ENCODE measurements at regions not wholly inside any gene's neighbourhood (a gene's known extent, or its start where the extent isn't known, plus 50 kb on each side); places are given as distances from the start of the nearest gene placed in this dataset.
"Not testable (repeated sequence)": the region's sequence is repeated elsewhere in the genome, so short reads cannot be mapped to it uniquely, and the experiment has no call there.

- DNase-seq = no peak
Observed at GRCh38 chr11:134840945-134841344, 428.9 kb upstream of the B3GAT1 start.

DNA sequence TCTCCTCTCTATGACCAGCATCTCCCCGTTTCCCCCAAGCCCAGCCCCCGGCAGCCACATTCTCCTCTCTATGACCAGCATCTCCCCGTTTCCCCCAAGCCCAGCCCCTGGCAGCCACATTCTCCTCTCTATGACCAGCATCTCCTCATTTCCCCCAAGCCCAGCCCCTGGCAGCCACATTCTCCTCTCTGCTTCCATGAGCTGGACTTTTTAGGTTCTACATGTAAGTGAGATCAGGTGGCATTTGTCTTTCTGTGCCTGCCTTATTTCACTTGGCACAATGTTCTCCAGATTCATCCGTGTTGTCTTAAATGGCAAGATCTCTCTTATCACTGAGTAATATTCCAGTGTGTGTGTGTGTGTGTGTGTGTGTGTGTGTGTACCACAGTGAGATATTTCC lies 428.1 kb upstream of the B3GAT1 start:
- not testable (repeated sequence) for DNase-seq

- no peak for DNase-seq
Observed at GRCh38 chr11:134838708-134839107, 426.7 kb upstream of the B3GAT1 start.

DNA sequence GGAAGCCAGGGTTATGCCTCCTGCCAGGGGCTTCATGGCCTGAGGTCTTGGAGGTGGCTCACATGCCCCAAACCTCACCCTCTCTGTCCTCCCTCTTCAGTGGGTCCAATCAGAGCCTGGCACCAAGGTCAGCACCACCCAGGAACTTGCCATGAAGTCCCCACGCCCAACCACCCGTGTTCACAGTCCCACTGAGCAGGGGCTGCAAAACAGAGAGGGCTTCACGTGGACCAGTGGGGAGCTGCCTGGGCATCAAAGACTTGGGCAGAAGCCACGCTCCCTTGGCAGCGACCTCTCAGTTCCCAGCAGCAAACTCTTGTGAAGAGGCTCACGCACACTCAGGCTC lies 425.8 kb upstream of the B3GAT1 start:
- DNase-seq = no peak

GRCh38 chr11:134837166-134837886 lies 425.3 kb upstream of the B3GAT1 start:
- no peak for DNase-seq

- no peak for DNase-seq
Observed at GRCh38 chr11:134836561-134836960, 424.5 kb upstream of the B3GAT1 start.

- DNase-seq = no peak
Observed at GRCh38 chr11:134835561-134835960, 423.5 kb upstream of the B3GAT1 start.

DNA sequence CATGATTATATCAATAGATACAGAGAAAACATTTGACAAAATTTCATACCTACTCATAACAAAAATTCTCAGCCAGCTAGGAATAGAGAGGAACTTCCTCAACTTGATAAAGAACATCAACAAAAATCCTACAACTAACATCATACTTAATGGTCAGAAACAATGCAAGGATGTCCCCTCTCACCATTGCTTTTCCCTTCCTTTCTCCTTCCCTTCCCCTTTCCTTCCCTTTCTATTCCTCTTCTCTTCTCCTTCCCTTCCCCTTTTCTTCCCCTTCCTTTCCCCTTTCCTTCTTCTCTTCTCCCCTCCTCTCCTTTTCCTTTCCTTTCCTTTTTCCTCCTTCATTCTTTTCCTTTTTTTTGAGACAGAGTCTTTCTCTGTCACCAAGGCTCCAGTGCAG lies 418.3 kb upstream of the B3GAT1 start:
- no peak for DNase-seq

GRCh38 chr11:134823970-134824369 lies 411.9 kb upstream of the B3GAT1 start:
- DNase-seq = no peak

DNA sequence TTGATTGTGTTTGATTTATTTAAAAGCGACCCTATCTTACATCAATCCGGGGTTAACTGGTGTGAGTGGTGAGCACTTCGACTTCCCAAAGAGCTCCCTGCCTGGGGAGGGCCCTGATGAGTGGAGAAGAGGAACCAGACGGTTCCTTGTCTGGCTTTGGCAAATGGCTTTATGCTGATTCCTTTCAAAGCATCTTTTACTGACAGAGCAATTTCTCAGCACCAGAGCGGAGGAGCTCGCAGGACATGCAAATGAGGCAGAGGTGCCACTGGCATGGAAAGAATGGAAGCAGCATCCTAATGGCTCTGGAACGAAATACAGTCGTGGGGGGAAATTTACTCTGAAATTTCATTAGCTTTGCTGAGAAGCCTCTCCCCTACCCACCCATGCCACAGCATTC lies 410.9 kb upstream of the B3GAT1 start:
- no peak for DNase-seq

- no peak for DNase-seq
Observed at GRCh38 chr11:134821422-134821821, 409.4 kb upstream of the B3GAT1 start.

DNA sequence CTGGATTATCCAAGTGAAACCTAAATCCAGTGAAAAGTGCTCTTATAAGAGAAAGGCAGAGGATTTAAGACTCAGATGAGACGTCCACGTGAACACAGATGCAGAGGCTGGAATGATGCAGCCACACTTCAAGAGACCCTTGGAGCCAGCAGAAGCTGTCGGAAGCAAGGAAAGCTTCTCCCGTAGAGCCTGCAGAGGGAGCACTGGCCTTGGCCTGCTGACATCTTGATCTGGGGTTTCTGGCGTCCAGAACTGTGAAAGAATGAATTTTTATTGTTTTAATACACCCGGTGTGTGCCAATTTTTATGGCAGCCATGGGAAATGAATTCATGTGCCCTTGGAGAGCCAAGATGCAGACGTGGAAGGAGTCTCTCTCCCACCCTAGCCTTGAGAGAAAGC lies 407.0 kb upstream of the B3GAT1 start:
- DNase-seq = no peak

DNA sequence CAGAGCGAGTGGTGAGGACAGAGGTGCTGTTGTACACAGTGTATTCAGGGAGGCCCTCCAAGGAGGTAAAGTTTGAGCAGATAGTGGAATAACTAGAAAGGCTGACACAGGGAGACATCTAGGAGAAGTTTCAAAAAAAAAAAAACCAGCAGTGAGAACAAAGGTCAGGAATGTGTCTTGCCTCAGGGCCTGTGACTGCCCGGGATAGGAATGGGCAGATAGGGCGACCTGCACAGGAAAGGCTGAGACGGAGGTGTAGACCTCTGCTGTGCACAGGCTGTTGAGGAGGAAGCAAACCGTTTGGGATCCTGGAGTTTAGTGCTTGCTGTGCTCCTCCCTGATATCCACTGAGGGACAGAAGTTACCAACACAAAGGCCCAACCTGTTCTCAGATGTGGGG lies 406.5 kb upstream of the B3GAT1 start:
- no peak for DNase-seq

DNA sequence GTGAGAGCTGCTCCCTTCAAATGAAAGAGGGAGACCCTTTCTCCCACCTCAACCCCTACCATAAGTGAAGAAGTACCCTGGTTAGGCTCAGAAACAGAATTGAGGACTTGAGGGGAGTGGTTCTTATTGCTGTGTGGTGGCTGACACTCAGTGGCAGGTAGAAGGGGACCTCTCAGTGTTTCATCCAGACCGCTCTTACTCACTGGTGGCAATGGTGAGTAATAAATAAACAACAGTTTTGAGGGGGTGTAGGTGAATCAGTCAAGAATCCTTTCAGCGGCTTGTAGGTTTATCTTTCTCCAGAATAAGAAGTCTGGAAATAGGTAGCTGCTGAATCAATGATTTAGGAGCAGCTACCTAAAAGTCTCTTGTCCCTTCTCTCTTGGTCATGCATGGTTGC lies 403.4 kb upstream of the B3GAT1 start:
- no peak for DNase-seq

- no peak for DNase-seq
Observed at GRCh38 chr11:134807997-134808396, 396.0 kb upstream of the B3GAT1 start.

GRCh38 chr11:134802598-134802997 lies 390.6 kb upstream of the B3GAT1 start:
- no peak for DNase-seq

DNA sequence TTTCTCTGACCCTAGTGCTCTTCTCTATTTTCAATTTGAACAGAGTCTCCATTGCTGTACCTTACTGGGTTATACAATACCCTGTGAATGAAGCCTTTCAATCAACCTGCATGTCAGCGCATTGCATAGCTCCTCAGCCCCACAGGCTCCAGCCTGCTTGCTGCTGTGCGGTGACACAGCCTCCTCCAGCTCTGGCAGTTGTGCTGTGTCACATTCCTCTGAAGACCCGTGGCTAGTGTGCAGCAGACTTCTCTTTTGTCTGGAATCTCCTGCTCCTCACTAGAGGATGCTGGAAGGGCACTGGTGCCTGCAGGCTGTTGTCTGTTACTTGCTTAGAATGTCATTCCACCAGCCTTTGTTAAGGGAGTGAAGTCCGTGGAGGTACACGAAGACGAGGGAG lies 390.1 kb upstream of the B3GAT1 start:
- no peak for DNase-seq

DNA sequence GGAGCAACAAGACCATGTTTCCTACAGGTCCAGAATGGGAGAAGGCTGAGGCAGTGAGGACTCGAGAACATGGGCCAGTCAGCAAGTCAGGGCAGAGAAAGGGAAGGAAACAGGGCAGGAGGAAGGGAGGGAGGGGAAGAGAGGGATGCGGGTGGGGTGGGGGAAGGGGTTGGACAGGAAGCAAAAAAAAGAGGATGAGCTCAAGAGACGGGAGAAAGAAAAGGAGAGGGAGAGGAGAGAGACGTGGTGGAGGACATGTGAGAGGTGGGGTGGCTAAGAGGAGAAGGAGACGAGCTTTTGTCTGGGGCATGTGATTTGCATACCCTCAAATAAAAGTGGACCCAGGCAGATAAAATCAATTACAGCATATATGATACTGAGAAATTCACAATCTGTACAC lies 389.5 kb upstream of the B3GAT1 start:
- no peak for DNase-seq

DNA sequence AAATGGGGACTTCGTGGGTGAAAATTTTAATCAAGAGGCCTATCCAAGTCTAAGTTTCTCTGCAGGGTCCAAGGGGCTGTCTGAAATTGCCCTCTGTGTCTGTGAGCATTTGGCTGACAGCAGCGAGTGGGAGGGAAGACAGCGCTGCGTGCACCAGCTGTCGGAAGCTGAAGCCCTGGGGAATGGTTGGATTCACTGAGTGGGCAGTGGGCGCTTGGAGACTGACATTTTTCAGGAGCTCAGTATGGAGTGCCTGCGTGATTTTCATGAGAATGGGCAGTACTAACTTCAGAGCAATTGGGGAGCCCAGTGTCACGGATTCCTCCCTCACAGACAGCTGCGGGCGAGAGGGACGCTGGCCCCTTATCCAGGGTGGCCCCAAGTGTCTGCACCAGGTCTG lies 388.8 kb upstream of the B3GAT1 start:
- no peak for DNase-seq

DNA sequence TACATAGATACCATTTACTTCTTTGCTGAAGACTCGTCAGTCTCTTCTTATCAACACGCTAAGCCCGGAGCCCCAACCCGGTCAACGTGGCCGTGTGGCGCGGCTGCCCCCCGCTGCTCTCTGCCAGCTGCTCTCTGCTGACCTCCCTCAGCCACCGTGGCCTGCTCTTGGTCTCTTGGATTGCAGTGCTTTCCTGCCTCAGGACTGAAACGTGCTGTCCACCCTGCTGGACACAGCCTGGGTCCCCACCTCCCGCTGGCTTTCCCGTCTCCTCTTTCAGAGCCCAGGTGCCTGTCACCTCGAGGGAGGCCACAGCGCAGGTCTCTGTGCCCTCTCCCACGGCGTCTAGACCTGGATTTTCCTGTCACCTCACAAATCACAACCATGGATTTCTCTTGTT lies 388.1 kb upstream of the B3GAT1 start:
- no peak for DNase-seq

- DNase-seq = no peak
Observed at GRCh38 chr11:134799386-134799785, 387.3 kb upstream of the B3GAT1 start.

- DNase-seq = no peak
Observed at GRCh38 chr11:134797411-134798089, 385.5 kb upstream of the B3GAT1 start.

DNA sequence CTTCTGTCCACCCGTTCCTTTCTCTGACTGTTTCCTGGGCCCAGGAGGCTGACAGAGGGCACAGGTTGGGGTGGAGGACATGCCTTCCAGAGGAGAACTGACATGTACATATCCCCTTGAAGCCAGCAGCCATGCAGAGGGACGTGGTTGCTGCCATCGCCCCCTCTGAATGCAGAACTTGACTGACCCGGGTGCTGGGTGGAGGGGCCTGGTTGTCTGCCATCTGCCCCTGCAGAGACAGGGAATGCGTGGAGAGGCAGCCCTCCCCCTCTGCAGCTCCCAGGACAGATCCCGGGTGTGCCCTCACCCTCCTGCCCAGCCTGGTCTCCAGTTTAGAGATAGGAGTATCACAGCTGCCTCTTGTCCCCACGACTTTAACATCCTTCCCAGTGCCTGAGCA lies 383.0 kb upstream of the B3GAT1 start:
- no peak for DNase-seq

GRCh38 chr11:134794192-134794591 lies 382.1 kb upstream of the B3GAT1 start:
- DNase-seq = no peak

- no peak for DNase-seq
Observed at GRCh38 chr11:134792677-134793076, 380.6 kb upstream of the B3GAT1 start.

Measured in midbrain (tissue), 1 donor.